ENCODE measurements at regions not wholly inside any gene's neighbourhood (a gene's known extent, or its start where the extent isn't known, plus 50 kb on each side); places are given as distances from the start of the nearest gene placed in this dataset.

GRCh38 chr15:45970542-45970941, 335.7 kb downstream of the SQOR start:
- Histone ChIP-seq H4K8ac (ENCODE audit: extremely low read depth, insufficient read depth, low read length) (no peak overlapping the region), H3K18ac (ENCODE audit: extremely low read depth, low read length) (no peak overlapping the region), H2BK15ac (ENCODE audit: low read length) (no peak overlapping the region), H2AFZ (ENCODE audit: low read length) (no peak overlapping the region), H3K4me2 (ENCODE audit: insufficient read depth in 1 of 2, low read depth in 2 of 2, low read length in 2 of 2) (no peak overlapping the region), H3K23ac (ENCODE audit: insufficient read length) (no peak overlapping the region), H3K4ac (replicated peaks; ENCODE audit: insufficient read length, low read depth, low read length) (no peak overlapping the region), H3K14ac (ENCODE audit: insufficient read length) (no peak overlapping the region), H2BK5ac (ENCODE audit: low read depth, low read length) (no peak overlapping the region), H3K56ac (replicated peaks; ENCODE audit: insufficient read length, low read depth, low read length) (no peak overlapping the region), H3K9me3 (ENCODE audit: insufficient read depth in 2 of 2, low read depth in 1 of 2, low read length in 1 of 2) (no peaks in the 10 kb centered on the region), H2BK20ac (ENCODE audit: low read length) (no peak overlapping the region), H3K79me2 (ENCODE audit: control insufficient read depth in 1 of 2, insufficient read depth in 2 of 2, low read length in 2 of 2) (no peaks in the 10 kb centered on the region), H3K9ac (replicated peaks in 1 of 4; ENCODE audit: extremely low read depth in 1 of 4, low read depth in 3 of 4, low read length in 3 of 4) (no peak overlapping the region), H4K20me1 (replicated peaks in 1 of 2; ENCODE audit: control insufficient read depth in 1 of 2, insufficient read depth in 2 of 2, low read length in 2 of 2) (no peaks in the 10 kb centered on the region), H2BK12ac (ENCODE audit: low read depth, low read length) (no peak overlapping the region), H3K4me3 (ENCODE audit: extremely low read depth in 1 of 4, insufficient read depth in 2 of 4, low read depth in 3 of 4, low read length in 4 of 4) (no peak overlapping the region), H2AK5ac (ENCODE audit: low read depth, low read length) (no peak overlapping the region), H2BK120ac (replicated peaks; ENCODE audit: low read depth, low read length) (no peak overlapping the region), H3K27ac (ENCODE audit: low read depth, low read length) (no peak overlapping the region), H3K36me3 (ENCODE audit: control insufficient read depth in 2 of 4, insufficient read depth in 4 of 4, low read length in 3 of 4) (no peaks in the 10 kb centered on the region), H3K27me3 (replicated peaks in 1 of 4; ENCODE audit: control insufficient read depth in 3 of 4, extremely low read depth in 1 of 4, insufficient read depth in 3 of 4, low read length in 3 of 4) (no peaks in the 10 kb centered on the region), H4K91ac (replicated peaks; ENCODE audit: insufficient read length, low read length) (no peak overlapping the region), H4K5ac (ENCODE audit: insufficient read length, low read depth, low read length) (no peak overlapping the region), H3K4me1 (replicated peaks in 1 of 4; ENCODE audit: control insufficient read depth in 3 of 4, insufficient read depth in 4 of 4, low read length in 3 of 4) (no peaks in the 10 kb centered on the region), H3K79me1 (ENCODE audit: low read depth, low read length) (no peaks in the 10 kb centered on the region), H3K23me2 (ENCODE audit: low read depth, low read length) (no peaks in the 10 kb centered on the region)
- FAIRE-seq (no peak), DNase-seq (ENCODE audit: low read depth in 1 of 2, low spot score in 2 of 2) (no peak)
- WGBS, 2 experiments (ENCODE audit: extremely low coverage in 1 of 2, insufficient coverage in 1 of 2, insufficient read length in 1 of 2, insufficient replicate concordance in 2 of 2, low coverage in 1 of 2, low lambda C conversion rate in 2 of 2, missing lambda C conversion rate in 1 of 2) = no CpG with 5 or more reads among the region's 1 CpG
- CTCF ChIA-PET (ENCODE audit: partially characterized antibody) = interaction anchor here (1.3 kb wide), 1 partner anchor 10 kb away, joined by 3 read pairs; no protein-coding TSS in a partner anchor
- POLR2A ChIA-PET (ENCODE audit: partially characterized antibody) = no interaction called here
- no peak for TF ChIP-seq RAD21 (IDR thresholded peaks at IDR 0.05 in 1 of 2, conservative IDR thresholded peaks at IDR 0.05 in 1 of 2; ENCODE audit: low read depth in 2 of 2, low read length in 2 of 2)
- no peak for TF ChIP-seq MAX (IDR thresholded peaks at IDR 0.05)
- no peak for TF ChIP-seq TEAD4 (IDR thresholded peaks at IDR 0.05; ENCODE audit: low read depth, low read length)
- TF ChIP-seq SP1 (IDR thresholded peaks at IDR 0.05; ENCODE audit: low read depth, low read length) = no peak
- no peak for TF ChIP-seq SIX5 (IDR thresholded peaks at IDR 0.05; ENCODE audit: low read depth, low read length)
- no peak for TF ChIP-seq ZNF274 (IDR thresholded peaks at IDR 0.05; ENCODE audit: borderline replicate concordance, extremely low read depth, low read length)
- no peak for TF ChIP-seq SAP30 (IDR thresholded peaks at IDR 0.05; ENCODE audit: insufficient read depth, insufficient replicate concordance, low read length)
- no peak for TF ChIP-seq GABPA (IDR thresholded peaks at IDR 0.05; ENCODE audit: borderline replicate concordance, insufficient read depth, low read length)
- no peak for TF ChIP-seq TAF7 (optimal IDR thresholded peaks at IDR 0.05; ENCODE audit: borderline replicate concordance, low read depth, low read length)
- TF ChIP-seq PHF8 (conservative IDR thresholded peaks at IDR 0.05; ENCODE audit: low read depth, low read length) = no peak
- TF ChIP-seq ASH2L (IDR thresholded peaks at IDR 0.05; ENCODE audit: low read length) = no peak
- TF ChIP-seq SP2 (IDR thresholded peaks at IDR 0.05; ENCODE audit: low read length) = no peak
- no peak for TF ChIP-seq TCF12 (IDR thresholded peaks at IDR 0.05; ENCODE audit: low read depth, low read length)

All from H1 (cell line).